Prostate gland (tissue), 2 donors: ENCODE measurements at regions not wholly inside any gene's neighbourhood (a gene's known extent, or its start where the extent isn't known, plus 50 kb on each side); places are given as distances from the start of the nearest gene placed in this dataset.

Experiments used
- DNase-seq: peaks from one replicate; pipeline ENCODE4 v3.0.0-alpha.2; 2019; ENCODE audit warnings: low spot score
- H3K27ac ChIP-seq, 2 donors: fragments of 200-600 bp; sonication (generic); 2 replicates each; pipeline ENCODE4 v1.5.1; 2017 to 2019
- H3K27me3 ChIP-seq: fragments of 200-600 bp; sonication (generic); replicated peaks from 2 replicates; pipeline ENCODE4 v1.5.1; 2019; ENCODE audit not compliant: insufficient read depth
- H3K36me3 ChIP-seq, 2 donors: fragments of 200-600 bp; sonication (generic); 1 replicate in 1 of 2; 2 replicates in 1 of 2; pipeline versions ENCODE4 v1.5.1 to v1.8.1; 2017 to 2019
- H3K4me1 ChIP-seq: fragments of 200-600 bp; sonication (generic); replicated peaks from 2 replicates; pipeline ENCODE4 v1.5.1; 2019
- H3K4me3 ChIP-seq, 2 donors: fragments of 200-600 bp; sonication (generic); 2 replicates each; pipeline ENCODE4 v1.5.1; 2017 to 2019
- H3K9me3 ChIP-seq: fragments of 200-600 bp; sonication (generic); 2 replicates; pipeline ENCODE4 v1.5.1; 2017
- POLR2A ChIP-seq: fragments of 450-650 bp; IDR thresholded peaks from one replicate; pipeline ENCODE4 v1.6.1; 2016; ENCODE audit warnings: antibody characterized with exemption, mild to moderate bottlenecking
- POLR2AphosphoS5 ChIP-seq: sonication (generic); formaldehyde crosslinking; IDR thresholded peaks from one replicate; pipeline ENCODE4 v1.6.1; 2017; ENCODE audit warnings: antibody characterized with exemption
- WGBS: methylation state at CpG from one replicate; pipeline ENCODE4 v1.1.5; 2018; 5-methylcytosine and 5-hydroxymethylcytosine counted together
- intact Hi-C: fragments of 100-400 bp; cut with DNase I; formaldehyde crosslinking; loops from one replicate; pipeline ENCODE4 v1.14.2; 2022
- TF ChIP-seq, protein P1 (sequence below), 4 experiments: fragments of 200-600 bp in 2 of 4; fragments of 450-650 bp in 2 of 4; sonication (generic) in 2 of 4; IDR thresholded peaks; 1 replicate in 3 of 4; 2 replicates in 1 of 4; pipeline ENCODE4 v1.5.1; 2016 to 2019; ENCODE audit warnings: antibody characterized with exemption in 4 of 4, mild to moderate bottlenecking in 2 of 4, moderate library complexity in 2 of 4

DNA sequence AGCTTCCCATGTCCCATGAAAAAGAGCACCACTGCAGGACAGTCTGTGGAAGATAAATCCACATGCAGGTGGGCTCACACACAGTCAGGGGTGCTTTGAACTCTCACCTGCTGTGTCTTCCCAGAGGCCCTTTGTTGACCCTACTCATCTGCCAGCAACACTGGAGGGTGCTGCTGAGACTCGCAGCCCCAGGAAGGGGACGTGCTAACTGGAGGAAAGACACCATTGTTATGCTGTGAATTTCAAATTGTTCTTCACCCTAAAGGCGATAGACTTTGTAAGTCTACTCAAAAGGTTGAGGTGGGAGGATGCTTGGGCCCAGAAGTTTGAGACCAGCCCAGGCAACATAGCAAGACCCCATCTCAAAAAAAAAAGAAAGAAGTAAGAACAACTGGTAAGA lies 107.3 kb upstream of the SERP2 start:
- H3K27ac ChIP-seq: no peak overlapping the region
- intact Hi-C loops: no loop called here
- H3K9me3 ChIP-seq: no peaks in the 10 kb centered on the region
- WGBS: 92% methylated on average over 3 of the region's 3 CpGs
- no peak for DNase-seq
- H3K4me1 ChIP-seq: no peaks in the 10 kb centered on the region
- no peak overlapping the region for H3K4me3 ChIP-seq
- TF ChIP-seq, protein P1, sequence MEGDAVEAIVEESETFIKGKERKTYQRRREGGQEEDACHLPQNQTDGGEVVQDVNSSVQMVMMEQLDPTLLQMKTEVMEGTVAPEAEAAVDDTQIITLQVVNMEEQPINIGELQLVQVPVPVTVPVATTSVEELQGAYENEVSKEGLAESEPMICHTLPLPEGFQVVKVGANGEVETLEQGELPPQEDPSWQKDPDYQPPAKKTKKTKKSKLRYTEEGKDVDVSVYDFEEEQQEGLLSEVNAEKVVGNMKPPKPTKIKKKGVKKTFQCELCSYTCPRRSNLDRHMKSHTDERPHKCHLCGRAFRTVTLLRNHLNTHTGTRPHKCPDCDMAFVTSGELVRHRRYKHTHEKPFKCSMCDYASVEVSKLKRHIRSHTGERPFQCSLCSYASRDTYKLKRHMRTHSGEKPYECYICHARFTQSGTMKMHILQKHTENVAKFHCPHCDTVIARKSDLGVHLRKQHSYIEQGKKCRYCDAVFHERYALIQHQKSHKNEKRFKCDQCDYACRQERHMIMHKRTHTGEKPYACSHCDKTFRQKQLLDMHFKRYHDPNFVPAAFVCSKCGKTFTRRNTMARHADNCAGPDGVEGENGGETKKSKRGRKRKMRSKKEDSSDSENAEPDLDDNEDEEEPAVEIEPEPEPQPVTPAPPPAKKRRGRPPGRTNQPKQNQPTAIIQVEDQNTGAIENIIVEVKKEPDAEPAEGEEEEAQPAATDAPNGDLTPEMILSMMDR (IDR thresholded peaks at IDR 0.05): no peak
- TF ChIP-seq POLR2A (no peak), POLR2AphosphoS5 (no peak)
- no peaks in the 10 kb centered on the region for H3K36me3 ChIP-seq
- H3K27me3 ChIP-seq: no peaks in the 10 kb centered on the region

DNA sequence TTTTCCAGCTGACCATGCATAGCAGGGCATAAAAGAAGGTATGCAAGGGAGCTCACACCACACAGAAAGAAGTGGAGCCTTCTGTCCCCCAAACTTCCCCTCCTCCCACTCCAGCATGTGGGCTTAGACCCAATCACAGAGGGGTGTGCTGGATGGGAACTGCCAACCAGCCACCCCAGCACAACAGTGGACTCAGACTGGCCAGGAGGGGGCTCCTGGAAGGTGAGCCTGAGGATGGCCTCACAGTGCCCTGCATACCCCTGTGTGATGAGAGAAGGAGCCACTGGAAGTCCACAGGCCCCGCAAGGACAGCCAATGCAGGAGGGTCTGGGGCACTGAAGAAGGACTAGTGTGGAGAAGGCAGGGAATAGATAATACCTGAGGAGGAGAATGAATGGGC lies 106.9 kb upstream of the SERP2 start:
- Histone ChIP-seq H3K4me3 (no peak overlapping the region), H3K27ac (no peak overlapping the region), H3K36me3 (no peaks in the 10 kb centered on the region), H3K27me3 (no peaks in the 10 kb centered on the region), H3K9me3 (no peaks in the 10 kb centered on the region), H3K4me1 (no peaks in the 10 kb centered on the region)
- DNase-seq: no peak
- TF ChIP-seq, protein P1 (IDR thresholded peaks at IDR 0.05): no peak
- no peak for TF ChIP-seq POLR2AphosphoS5
- no peak for TF ChIP-seq POLR2A
- intact Hi-C loops: no loop called here
- WGBS: 100% methylated on average over 1 of the region's 1 CpG

DNA sequence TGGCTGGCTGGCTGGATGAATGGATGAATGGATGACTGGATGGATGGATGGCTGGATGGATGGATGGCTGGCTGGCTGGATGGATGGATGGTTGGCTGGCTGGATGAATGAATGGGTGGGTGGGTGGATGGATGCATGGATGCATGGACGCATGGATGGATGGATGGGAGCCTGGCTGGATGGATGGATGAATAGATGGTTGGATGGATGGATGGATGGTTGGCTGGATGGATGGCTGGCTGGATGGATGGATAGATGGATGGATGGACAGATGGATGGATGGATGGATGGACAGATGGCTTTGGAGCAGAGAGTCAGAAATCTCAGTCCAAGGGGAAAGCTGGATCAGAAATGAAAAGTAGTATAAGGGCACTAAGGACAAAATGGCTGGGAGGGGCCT lies 106.4 kb upstream of the SERP2 start:
- Histone ChIP-seq H3K27ac (no peak overlapping the region), H3K27me3 (no peaks in the 10 kb centered on the region), H3K4me1 (no peaks in the 10 kb centered on the region), H3K36me3 (no peaks in the 10 kb centered on the region), H3K4me3 (no peak overlapping the region), H3K9me3 (no peaks in the 10 kb centered on the region)
- 100% methylated on average over 1 of the region's 1 CpG for WGBS
- intact Hi-C loops: no loop called here
- TF ChIP-seq, protein P1 (IDR thresholded peaks at IDR 0.05): no peak
- TF ChIP-seq POLR2A: no peak
- no peak for TF ChIP-seq POLR2AphosphoS5
- DNase-seq: no peak

DNA sequence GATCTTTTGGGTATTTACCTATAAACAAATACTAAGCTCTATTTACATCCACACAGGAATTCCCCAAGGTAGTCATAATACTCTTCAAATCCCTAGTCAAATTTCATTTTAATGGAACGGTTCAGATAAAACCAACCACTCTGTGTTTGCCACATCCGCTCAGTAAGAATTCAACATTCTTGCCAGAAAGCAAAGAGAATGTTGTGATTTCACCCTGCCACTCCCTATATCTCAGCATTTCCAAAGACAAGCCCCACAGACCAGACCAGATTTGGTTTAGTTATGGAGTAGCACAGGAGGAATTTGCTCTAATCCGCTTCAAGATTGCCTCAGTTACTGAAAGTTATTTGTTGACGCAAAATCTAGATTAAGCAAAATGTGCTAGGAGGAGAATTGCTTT lies 105.6 kb upstream of the SERP2 start:
- Histone ChIP-seq H3K36me3 (no peaks in the 10 kb centered on the region), H3K27me3 (no peaks in the 10 kb centered on the region), H3K9me3 (no peaks in the 10 kb centered on the region), H3K27ac (no peak overlapping the region), H3K4me1 (no peaks in the 10 kb centered on the region), H3K4me3 (no peak overlapping the region)
- DNase-seq: no peak
- no peak for TF ChIP-seq POLR2A
- TF ChIP-seq, protein P1 (IDR thresholded peaks at IDR 0.05): no peak
- no peak for TF ChIP-seq POLR2AphosphoS5
- 82% methylated on average over 4 of the region's 4 CpGs for WGBS
- intact Hi-C loops: no loop called here

DNA sequence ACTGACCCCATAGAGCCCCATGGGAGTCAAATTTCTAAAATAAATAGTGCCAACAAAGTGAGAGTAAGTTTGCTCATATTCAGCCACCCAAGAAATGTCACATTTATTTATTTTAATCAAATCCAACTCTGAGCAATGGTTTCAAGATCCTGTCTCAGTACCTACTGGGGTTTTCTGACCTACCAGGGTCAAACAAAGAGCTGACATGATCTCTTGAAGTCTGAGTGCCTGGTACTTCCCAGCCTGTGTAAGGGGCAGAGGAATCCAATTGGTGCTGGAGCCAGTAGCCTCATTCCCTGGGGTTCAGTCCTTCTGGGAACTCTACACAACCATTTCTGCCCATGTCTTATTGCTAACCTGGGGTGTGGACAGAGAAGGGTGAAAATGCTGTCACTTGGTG lies 104.6 kb upstream of the SERP2 start:
- TF ChIP-seq POLR2AphosphoS5 (no peak), POLR2A (no peak)
- TF ChIP-seq, protein P1 (IDR thresholded peaks at IDR 0.05): no peak
- Histone ChIP-seq H3K36me3 (no peaks in the 10 kb centered on the region), H3K27me3 (no peaks in the 10 kb centered on the region), H3K4me3 (no peak overlapping the region), H3K4me1 (peaks cover under 1% of the 10 kb centered on the region), H3K27ac (no peak overlapping the region), H3K9me3 (no peaks in the 10 kb centered on the region)
- no peak for DNase-seq
- intact Hi-C loops: no loop called here
